Esophagus squamous epithelium (tissue), 4 donors: ENCODE measurements at regions not wholly inside any gene's neighbourhood (a gene's known extent, or its start where the extent isn't known, plus 50 kb on each side); places are given as distances from the start of the nearest gene placed in this dataset.

Source experiments
- CTCF ChIP-seq, 6 experiments: fragments of 450-650 bp in 4 of 6; fragments of 200-600 bp in 2 of 6; sonication (generic) in 2 of 6; IDR thresholded peaks; one replicate each; pipeline ENCODE4 v1.5.1; 2016 to 2019; ENCODE audit warnings: antibody characterized with exemption in 6 of 6, mild to moderate bottlenecking in 4 of 6, moderate library complexity in 4 of 6
- POLR2A ChIP-seq, 4 donors: fragments of 450-650 bp; IDR thresholded peaks; one replicate each; pipeline ENCODE4 v1.6.1; 2017; ENCODE audit warnings: antibody characterized with exemption in 4 of 4, mild to moderate bottlenecking in 4 of 4, moderate library complexity in 3 of 4

- TF ChIP-seq CTCF (IDR thresholded peaks at IDR 0.05) (no peak), POLR2A (IDR thresholded peaks at IDR 0.05) (no peak)
Measured at GRCh38 chr4:31905363-31905762, 1185.2 kb downstream of the PCDH7 start.
